Pancreas (tissue), 10 donors: ENCODE measurements at regions not wholly inside any gene's neighbourhood (a gene's known extent, or its start where the extent isn't known, plus 50 kb on each side); places are given as distances from the start of the nearest gene placed in this dataset.
"Not testable (repeated sequence)": the region's sequence is repeated elsewhere in the genome, so short reads cannot be mapped to it uniquely, and the experiment has no call there.

ENCODE experiments used
- ATAC-seq, 4 donors: fragments of 200-7000 bp; cut with Tn5 transposase; one replicate each; pipeline versions ENCODE4 v1.8.0 to v1.9.1; 2020; ENCODE audit warnings: mild to moderate bottlenecking in 4 of 4, moderate library complexity in 4 of 4
- DNase-seq, 6 donors: peaks; one replicate each; pipeline ENCODE4 v3.0.0-alpha.2; 2020
- FAIRE-seq: peaks from 2 replicates; lab custom pipeline; 2012; peaks lifted over from hg19 to GRCh38; lab: Jason Lieb, UNC
- H3K27ac ChIP-seq, 4 donors: fragments of 200-600 bp; sonication (generic); 1 replicate in 3 of 4; 2 replicates in 1 of 4; pipeline versions ENCODE4 v1.5.0 to v1.8.0; 2020
- H3K27me3 ChIP-seq, 4 donors: fragments of 200-600 bp; one replicate each; pipeline ENCODE4 v1.8.0; 2021
- H3K36me3 ChIP-seq, 3 donors: fragments of 200-600 bp; sonication (generic) in 1 of 3; one replicate each; pipeline versions ENCODE4 v1.5.0 to v1.8.0; 2020 to 2021
- H3K4me1 ChIP-seq, 3 donors: fragments of 200-600 bp; one replicate each; pipeline ENCODE4 v1.8.0; 2021
- H3K4me3 ChIP-seq, 4 donors: fragments of 200-600 bp; sonication (generic) in 2 of 4; one replicate each; pipeline versions ENCODE4 v1.5.0 to v1.8.0; 2020 to 2021
- H3K9me3 ChIP-seq, 4 donors: fragments of 200-600 bp; one replicate each; pipeline ENCODE4 v1.8.0; 2021
- CTCF ChIP-seq, 4 donors: fragments of 200-600 bp; sonication (generic) in 3 of 4; IDR thresholded peaks; one replicate each; pipeline versions ENCODE4 v1.5.0 to v1.8.0; 2021; ENCODE audit warnings: antibody characterized with exemption in 4 of 4
- WGBS, 2 donors: extraction: QIAGEN DNeasy Blood & Tissue Kit; methylation state at CpG; one replicate each; pipeline ENCODE4 v1.1.7; 2013; 5-methylcytosine and 5-hydroxymethylcytosine counted together
- intact Hi-C, 3 donors: fragments of 100-400 bp; cut with DNase I; formaldehyde crosslinking; loops; one replicate each; pipeline versions ENCODE4 v1.11.1 to v1.14.2; 2022
- donor health status: healthy with polysubstance abuse.
- donor health status: DM: no; HTN: no; CAD: no; lungs with moderate emphysema.
- donor health status: DM: no; HTN: no; CAD: no.
- donor health status: control.
- donor health status: control.
- donor health status: Bipolar disorder and iron deficiency.
- donor health status: DM: yes; HTN: yes; CAD: no.
- donor health status: DM: no; HTN: no; CAD: no.
- donor health status: DM: no; HTN: no; CAD: no.
- donor health status: DM: yes; HTN: yes; CAD: no.

- Histone ChIP-seq H3K4me1 (no peaks in the 10 kb centered on the region), H3K36me3 (no peaks in the 10 kb centered on the region), H3K27me3 (peaks cover 0 to 5% (median 0%) of the 10 kb centered on the region in 4 donors), H3K9me3 (no peaks in the 10 kb centered on the region), H3K4me3 (no peak overlapping the region), H3K27ac (no peak overlapping the region)
- intact Hi-C loops = no loop called here
- ATAC-seq = no peak
- no peak for FAIRE-seq
- WGBS, 2 donors = 56 to 68% methylated on average over 2 of the region's 2 CpGs
- DNase-seq = no peak
- no peak for TF ChIP-seq CTCF (IDR thresholded peaks at IDR 0.05)
Observed at GRCh38 chr11:123318623-123319022, 111.4 kb upstream of the GRAMD1B start.

- H3K36me3 ChIP-seq, H3K4me1 ChIP-seq, ATAC-seq, FAIRE-seq, DNase-seq, H3K4me3 ChIP-seq, H3K27me3 ChIP-seq, intact Hi-C loops, H3K9me3 ChIP-seq, H3K27ac ChIP-seq: not testable (repeated sequence)
Observed at GRCh38 chr11:123318132-123318531, 111.9 kb upstream of the GRAMD1B start.

GRCh38 chr11:123316003-123316402, 114.1 kb upstream of the GRAMD1B start:
- DNase-seq (no peak), ATAC-seq (no peak), FAIRE-seq (no peak)
- TF ChIP-seq CTCF (IDR thresholded peaks at IDR 0.05) = no peak
- Histone ChIP-seq H3K36me3 (no peaks in the 10 kb centered on the region), H3K27me3 (peaks cover 0 to 4% (median 0%) of the 10 kb centered on the region in 4 donors), H3K4me3 (no peak overlapping the region), H3K4me1 (no peaks in the 10 kb centered on the region), H3K9me3 (no peaks in the 10 kb centered on the region), H3K27ac (no peak overlapping the region)
- intact Hi-C loops = no loop called here
- 76 to 83% methylated on average over 6 of the region's 6 CpGs for WGBS, 2 donors

GRCh38 chr11:123314972-123315371, 115.1 kb upstream of the GRAMD1B start:
- TF ChIP-seq CTCF (IDR thresholded peaks at IDR 0.05) = no peak
- no peaks in the 10 kb centered on the region for H3K9me3 ChIP-seq
- no peaks in the 10 kb centered on the region for H3K4me1 ChIP-seq
- FAIRE-seq (no peak), DNase-seq (no peak), ATAC-seq (no peak)
- intact Hi-C loops = no loop called here
- H3K4me3 ChIP-seq = no peak overlapping the region
- no peak overlapping the region for H3K27ac ChIP-seq
- 59 to 70% methylated on average over 11 of the region's 11 CpGs for WGBS, 2 donors
- no peaks in the 10 kb centered on the region for H3K36me3 ChIP-seq
- H3K27me3 ChIP-seq = no peaks in the 10 kb centered on the region

- no peak for ATAC-seq
- no peak overlapping the region for H3K27ac ChIP-seq
- no peaks in the 10 kb centered on the region for H3K9me3 ChIP-seq
- H3K36me3 ChIP-seq = no peaks in the 10 kb centered on the region
- intact Hi-C loops = no loop called here
- H3K4me3 ChIP-seq = no peak overlapping the region
- no peak for TF ChIP-seq CTCF (IDR thresholded peaks at IDR 0.05)
- no peaks in the 10 kb centered on the region for H3K4me1 ChIP-seq
- no peak for FAIRE-seq
- no peaks in the 10 kb centered on the region for H3K27me3 ChIP-seq
- 75 to 79% methylated on average over 5 of the region's 5 CpGs for WGBS, 2 donors
- no peak for DNase-seq
Observed at GRCh38 chr11:123313262-123313661, 116.8 kb upstream of the GRAMD1B start.
